Gastroesophageal sphincter (tissue), 3 donors: ENCODE measurements at regions not wholly inside any gene's neighbourhood (a gene's known extent, or its start where the extent isn't known, plus 50 kb on each side); places are given as distances from the start of the nearest gene placed in this dataset.

Source experiments
- CTCF ChIP-seq, 4 experiments: fragments of 200-600 bp in 2 of 4; fragments of 450-650 bp in 2 of 4; sonication (generic) in 1 of 4; IDR thresholded peaks; one replicate each; pipeline ENCODE4 v1.5.1; 2017 to 2019; ENCODE audit warnings: antibody characterized with exemption in 4 of 4, mild to moderate bottlenecking in 2 of 4, moderate library complexity in 2 of 4
- POLR2A ChIP-seq, 2 donors: fragments of 450-650 bp; IDR thresholded peaks; one replicate each; pipeline ENCODE4 v1.6.1; 2017; ENCODE audit warnings: antibody characterized with exemption in 2 of 2, mild to moderate bottlenecking in 2 of 2, moderate library complexity in 1 of 2
- POLR2AphosphoS5 ChIP-seq: sonication (generic); formaldehyde crosslinking; IDR thresholded peaks from one replicate; pipeline ENCODE4 v1.6.1; 2017; ENCODE audit warnings: antibody characterized with exemption

- TF ChIP-seq CTCF (IDR thresholded peaks at IDR 0.05), result no peak
- TF ChIP-seq POLR2A (IDR thresholded peaks at IDR 0.05), result no peak
- no peak for TF ChIP-seq POLR2AphosphoS5
These were observed 368.7 kb upstream of the MIS18BP1 start for GRCh38 chr14:45621731-45622130.
